Keratinocyte (primary cell): ENCODE measurements at regions not wholly inside any gene's neighbourhood (a gene's known extent, or its start where the extent isn't known, plus 50 kb on each side); places are given as distances from the start of the nearest gene placed in this dataset.

Experiments used
- EZH2 ChIP-seq: IDR thresholded peaks from one replicate; pipeline ENCODE4 v1.6.1; 2012; ENCODE audit warnings: inconsistent platforms, mild to moderate bottlenecking, low read length, moderate library complexity
- TF ChIP-seq, protein P1 (sequence below), 3 experiments: IDR thresholded peaks in 1 of 3; conservative IDR thresholded peaks in 1 of 3; optimal IDR thresholded peaks in 1 of 3; 2 replicates in 2 of 3; 3 replicates in 1 of 3; pipeline versions ENCODE3 to v1.5.1; 2011; ENCODE audit warnings: low read length in 3 of 3, mild to moderate bottlenecking in 3 of 3, moderate library complexity in 2 of 3, control low read depth in 1 of 3, inconsistent platforms in 1 of 3; ENCODE audit not compliant: insufficient read depth in 2 of 3; ENCODE audit errors: extremely low read depth in 1 of 3

DNA sequence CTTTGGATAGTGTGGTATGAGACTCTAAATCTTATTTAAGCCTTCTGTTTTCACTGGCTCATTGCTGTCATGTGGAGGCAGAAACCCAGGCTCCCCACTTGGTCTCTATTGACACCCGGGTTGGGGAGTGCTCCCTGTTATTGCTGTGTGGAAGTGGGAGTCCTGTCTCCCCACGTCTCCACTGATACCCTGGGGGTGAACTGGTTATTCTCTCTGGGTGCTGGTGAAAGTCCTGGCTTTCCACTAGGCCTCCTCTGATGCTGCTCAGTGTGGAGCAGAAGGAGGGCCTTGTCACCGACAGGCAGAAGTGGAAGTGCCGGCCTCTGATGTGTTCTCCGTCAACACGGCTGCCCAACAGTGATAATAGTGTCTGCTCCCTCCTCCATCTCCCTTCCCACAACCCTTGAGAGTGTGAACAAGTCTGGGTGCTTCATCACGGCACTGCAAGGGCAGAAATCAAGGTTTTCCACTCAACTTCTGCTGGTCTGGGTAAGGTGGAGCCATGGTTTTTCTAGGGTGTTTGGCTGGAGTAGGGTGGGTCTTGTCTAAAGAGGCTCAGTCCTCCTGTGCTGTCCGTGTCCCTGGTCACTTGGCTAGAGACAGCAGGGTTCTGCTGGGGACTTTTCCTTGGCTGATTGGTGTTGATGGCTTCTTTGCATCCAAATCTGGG, 240.7 kb upstream of the B3GAT1 start:
- TF ChIP-seq, protein P1, sequence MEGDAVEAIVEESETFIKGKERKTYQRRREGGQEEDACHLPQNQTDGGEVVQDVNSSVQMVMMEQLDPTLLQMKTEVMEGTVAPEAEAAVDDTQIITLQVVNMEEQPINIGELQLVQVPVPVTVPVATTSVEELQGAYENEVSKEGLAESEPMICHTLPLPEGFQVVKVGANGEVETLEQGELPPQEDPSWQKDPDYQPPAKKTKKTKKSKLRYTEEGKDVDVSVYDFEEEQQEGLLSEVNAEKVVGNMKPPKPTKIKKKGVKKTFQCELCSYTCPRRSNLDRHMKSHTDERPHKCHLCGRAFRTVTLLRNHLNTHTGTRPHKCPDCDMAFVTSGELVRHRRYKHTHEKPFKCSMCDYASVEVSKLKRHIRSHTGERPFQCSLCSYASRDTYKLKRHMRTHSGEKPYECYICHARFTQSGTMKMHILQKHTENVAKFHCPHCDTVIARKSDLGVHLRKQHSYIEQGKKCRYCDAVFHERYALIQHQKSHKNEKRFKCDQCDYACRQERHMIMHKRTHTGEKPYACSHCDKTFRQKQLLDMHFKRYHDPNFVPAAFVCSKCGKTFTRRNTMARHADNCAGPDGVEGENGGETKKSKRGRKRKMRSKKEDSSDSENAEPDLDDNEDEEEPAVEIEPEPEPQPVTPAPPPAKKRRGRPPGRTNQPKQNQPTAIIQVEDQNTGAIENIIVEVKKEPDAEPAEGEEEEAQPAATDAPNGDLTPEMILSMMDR (optimal IDR thresholded peaks at IDR 0.05 in 1 of 3, IDR thresholded peaks at IDR 0.05 in 1 of 3, conservative IDR thresholded peaks at IDR 0.05 in 1 of 3; ENCODE audit: extremely low read depth in 1 of 3, insufficient read depth in 2 of 3, low read length in 3 of 3) = no peak
- TF ChIP-seq EZH2 = no peak
